HL-60 (cell line): ENCODE measurements at regions not wholly inside any gene's neighbourhood (a gene's known extent, or its start where the extent isn't known, plus 50 kb on each side); places are given as distances from the start of the nearest gene placed in this dataset.

Experiments
- GABPA ChIP-seq: IDR thresholded peaks from 2 replicates; pipeline ENCODE4 v1.6.1; 2012; ENCODE audit warnings: low read depth
- TF ChIP-seq, protein P1 (sequence below): IDR thresholded peaks from one replicate; pipeline ENCODE4 v1.5.1; 2011; ENCODE audit warnings: low read length, control low read depth, inconsistent platforms; ENCODE audit not compliant: insufficient read depth
- TF ChIP-seq, protein P2 (sequence below): IDR thresholded peaks from 2 replicates; pipeline ENCODE4 v1.6.1; 2012; ENCODE audit warnings: low read depth; ENCODE audit not compliant: insufficient replicate concordance

DNA sequence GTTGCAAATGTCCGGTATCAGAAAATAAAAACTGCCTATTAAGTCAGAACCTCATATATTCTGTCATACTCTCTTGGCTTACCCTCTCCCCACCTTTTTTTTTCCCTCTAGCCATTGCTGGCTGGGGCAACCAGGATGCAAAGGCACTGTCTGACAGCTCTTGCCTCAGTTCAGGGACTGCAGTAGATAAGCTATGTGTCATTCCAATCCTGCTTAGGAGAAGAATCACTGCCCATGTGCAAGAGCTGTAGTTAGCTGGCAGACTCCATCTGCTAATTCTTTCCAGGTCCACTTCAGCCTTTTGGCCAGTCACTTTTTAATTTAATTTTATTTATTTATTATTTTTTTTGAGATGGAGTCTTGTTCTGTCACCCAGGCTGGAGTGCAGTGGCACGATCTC is 895.6 kb upstream of the SLC10A2 start:
- TF ChIP-seq, protein P1, sequence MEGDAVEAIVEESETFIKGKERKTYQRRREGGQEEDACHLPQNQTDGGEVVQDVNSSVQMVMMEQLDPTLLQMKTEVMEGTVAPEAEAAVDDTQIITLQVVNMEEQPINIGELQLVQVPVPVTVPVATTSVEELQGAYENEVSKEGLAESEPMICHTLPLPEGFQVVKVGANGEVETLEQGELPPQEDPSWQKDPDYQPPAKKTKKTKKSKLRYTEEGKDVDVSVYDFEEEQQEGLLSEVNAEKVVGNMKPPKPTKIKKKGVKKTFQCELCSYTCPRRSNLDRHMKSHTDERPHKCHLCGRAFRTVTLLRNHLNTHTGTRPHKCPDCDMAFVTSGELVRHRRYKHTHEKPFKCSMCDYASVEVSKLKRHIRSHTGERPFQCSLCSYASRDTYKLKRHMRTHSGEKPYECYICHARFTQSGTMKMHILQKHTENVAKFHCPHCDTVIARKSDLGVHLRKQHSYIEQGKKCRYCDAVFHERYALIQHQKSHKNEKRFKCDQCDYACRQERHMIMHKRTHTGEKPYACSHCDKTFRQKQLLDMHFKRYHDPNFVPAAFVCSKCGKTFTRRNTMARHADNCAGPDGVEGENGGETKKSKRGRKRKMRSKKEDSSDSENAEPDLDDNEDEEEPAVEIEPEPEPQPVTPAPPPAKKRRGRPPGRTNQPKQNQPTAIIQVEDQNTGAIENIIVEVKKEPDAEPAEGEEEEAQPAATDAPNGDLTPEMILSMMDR: no peak
- TF ChIP-seq GABPA: no peak
- TF ChIP-seq, protein P2, sequence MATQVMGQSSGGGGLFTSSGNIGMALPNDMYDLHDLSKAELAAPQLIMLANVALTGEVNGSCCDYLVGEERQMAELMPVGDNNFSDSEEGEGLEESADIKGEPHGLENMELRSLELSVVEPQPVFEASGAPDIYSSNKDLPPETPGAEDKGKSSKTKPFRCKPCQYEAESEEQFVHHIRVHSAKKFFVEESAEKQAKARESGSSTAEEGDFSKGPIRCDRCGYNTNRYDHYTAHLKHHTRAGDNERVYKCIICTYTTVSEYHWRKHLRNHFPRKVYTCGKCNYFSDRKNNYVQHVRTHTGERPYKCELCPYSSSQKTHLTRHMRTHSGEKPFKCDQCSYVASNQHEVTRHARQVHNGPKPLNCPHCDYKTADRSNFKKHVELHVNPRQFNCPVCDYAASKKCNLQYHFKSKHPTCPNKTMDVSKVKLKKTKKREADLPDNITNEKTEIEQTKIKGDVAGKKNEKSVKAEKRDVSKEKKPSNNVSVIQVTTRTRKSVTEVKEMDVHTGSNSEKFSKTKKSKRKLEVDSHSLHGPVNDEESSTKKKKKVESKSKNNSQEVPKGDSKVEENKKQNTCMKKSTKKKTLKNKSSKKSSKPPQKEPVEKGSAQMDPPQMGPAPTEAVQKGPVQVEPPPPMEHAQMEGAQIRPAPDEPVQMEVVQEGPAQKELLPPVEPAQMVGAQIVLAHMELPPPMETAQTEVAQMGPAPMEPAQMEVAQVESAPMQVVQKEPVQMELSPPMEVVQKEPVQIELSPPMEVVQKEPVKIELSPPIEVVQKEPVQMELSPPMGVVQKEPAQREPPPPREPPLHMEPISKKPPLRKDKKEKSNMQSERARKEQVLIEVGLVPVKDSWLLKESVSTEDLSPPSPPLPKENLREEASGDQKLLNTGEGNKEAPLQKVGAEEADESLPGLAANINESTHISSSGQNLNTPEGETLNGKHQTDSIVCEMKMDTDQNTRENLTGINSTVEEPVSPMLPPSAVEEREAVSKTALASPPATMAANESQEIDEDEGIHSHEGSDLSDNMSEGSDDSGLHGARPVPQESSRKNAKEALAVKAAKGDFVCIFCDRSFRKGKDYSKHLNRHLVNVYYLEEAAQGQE: no peak
